GM21576 (cell line): ENCODE measurements at regions not wholly inside any gene's neighbourhood (a gene's known extent, or its start where the extent isn't known, plus 50 kb on each side); places are given as distances from the start of the nearest gene placed in this dataset.

ENCODE experiments used
- ATAC-seq: cut with Tn5 transposase; IDR thresholded peaks from one replicate; pipeline ENCODE4 v1.9.1; 2021; ENCODE audit warnings: mild to moderate bottlenecking, moderate library complexity; ENCODE audit not compliant: unreplicated experiment

DNA sequence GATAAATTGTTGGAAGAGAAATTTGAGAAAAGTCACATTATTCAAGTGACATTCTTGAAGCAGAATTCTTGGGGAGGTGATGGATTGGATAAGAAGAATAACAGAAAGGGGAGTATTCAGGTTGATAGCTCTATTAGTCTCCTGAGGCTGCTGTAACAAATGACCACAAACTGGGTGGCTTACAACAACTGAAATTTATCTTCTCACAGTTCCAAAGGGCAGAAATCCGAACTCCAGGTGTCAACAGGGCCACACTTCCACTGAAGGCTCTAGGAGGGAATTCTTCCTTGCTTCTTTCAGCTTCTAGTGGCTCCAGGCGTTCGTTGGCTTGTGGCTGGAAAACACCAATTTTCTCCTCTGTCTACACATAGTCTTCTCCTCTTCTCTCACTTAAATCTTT lies 99.8 kb downstream of the TES start:
- ATAC-seq = no peak

- no peak for ATAC-seq
Measured at GRCh38 chr7:116311259-116311658, 100.9 kb downstream of the TES start.

DNA sequence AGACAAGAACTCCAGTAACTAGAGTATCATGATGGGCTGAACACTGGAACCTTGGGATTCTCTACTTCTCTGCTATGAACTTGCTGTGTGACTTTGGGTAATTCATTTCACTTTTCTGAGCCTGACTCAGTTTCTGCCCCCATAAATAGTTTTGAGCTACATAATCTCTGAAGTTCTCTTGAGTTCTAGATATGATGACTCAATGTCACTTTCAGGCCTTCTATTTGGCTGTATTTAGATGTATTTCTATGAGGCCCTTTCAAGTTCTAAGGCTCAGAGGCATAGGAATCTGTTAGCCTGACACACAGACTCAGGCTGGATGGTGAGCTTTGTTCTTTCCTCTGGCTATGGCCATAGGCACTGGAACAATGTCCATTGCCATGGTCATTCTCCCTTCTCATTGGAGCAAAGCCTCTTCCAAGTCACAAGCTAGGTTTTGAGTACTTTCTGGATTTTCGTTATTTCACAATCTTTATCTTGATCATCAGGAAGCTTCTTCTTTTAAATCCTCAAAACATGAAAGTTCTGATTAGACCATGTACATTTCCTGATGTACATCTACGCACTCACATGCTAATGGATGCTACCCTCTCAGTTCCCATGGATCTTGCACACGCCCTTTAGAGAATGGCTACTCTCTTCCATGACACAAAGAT lies 101.6 kb downstream of the TES start:
- ATAC-seq = no peak

- ATAC-seq = no peak
Measured at GRCh38 chr7:116315293-116315692, 105.0 kb downstream of the TES start.

DNA sequence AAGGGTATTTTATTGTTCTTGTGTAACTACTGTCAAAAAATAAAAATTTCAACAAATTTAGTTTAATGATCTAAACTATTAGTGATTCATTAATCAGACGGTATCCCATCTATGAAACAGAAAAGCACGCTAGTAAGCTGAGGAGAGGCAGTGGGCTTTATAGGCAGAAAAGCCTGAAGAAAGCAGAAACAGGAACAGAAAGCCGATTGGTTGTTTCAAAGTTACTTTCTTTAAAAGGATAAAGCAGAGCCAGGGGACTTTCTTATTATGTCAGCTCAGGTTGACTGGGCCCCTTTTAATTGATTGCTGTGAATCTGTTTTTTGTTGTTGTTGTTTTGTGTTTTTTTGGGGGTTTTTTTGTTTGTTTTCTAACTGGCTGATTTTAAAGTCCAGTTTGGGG lies 105.5 kb downstream of the TES start:
- ATAC-seq = peak; percentile 22

GRCh38 chr7:116316838-116317628 lies 106.7 kb downstream of the TES start:
- peak; percentile 90 for ATAC-seq

DNA sequence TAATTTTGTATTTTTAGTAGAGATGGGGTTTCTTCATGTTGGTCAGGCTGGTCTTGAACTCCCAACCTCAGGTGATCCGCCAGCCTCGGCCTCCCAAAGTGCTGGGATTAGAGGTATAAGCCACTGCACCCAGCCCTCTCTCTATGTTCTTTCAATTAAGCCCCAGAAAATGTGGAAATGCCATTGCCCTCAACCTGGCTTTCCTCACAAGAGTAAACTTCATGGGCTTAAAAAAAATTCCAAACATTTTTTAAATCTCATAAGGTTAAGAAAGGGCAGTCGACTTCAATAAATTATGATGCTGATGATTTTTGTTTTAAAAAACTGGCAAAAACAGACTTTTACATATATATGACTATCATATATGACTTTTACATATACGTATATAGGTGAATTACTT lies 107.6 kb downstream of the TES start:
- no peak for ATAC-seq

GRCh38 chr7:116322541-116322940 lies 112.2 kb downstream of the TES start:
- ATAC-seq = no peak

- no peak for ATAC-seq
Measured at GRCh38 chr7:116324582-116324981, 114.2 kb downstream of the TES start.

GRCh38 chr7:116325517-116325916 lies 115.2 kb downstream of the TES start:
- ATAC-seq = no peak

DNA sequence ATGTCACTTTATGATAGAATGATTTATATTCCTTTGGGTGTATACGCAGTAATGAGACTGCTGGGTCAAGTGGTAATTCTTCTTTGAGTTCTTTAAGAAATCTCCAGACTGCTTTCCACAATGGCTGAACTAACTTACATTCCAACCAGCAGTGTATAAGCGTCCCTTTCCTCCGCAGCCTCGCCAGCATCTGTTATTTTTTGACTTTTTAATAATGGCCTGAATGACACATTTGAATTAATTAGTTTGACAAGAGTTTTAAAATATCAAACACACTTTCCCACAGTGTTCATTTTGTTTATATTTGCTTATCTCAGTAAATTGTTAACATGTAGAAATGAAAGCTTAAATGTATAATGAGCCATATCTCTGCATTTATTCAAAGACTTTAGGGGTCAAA lies 116.8 kb downstream of the TES start:
- ATAC-seq = no peak

DNA sequence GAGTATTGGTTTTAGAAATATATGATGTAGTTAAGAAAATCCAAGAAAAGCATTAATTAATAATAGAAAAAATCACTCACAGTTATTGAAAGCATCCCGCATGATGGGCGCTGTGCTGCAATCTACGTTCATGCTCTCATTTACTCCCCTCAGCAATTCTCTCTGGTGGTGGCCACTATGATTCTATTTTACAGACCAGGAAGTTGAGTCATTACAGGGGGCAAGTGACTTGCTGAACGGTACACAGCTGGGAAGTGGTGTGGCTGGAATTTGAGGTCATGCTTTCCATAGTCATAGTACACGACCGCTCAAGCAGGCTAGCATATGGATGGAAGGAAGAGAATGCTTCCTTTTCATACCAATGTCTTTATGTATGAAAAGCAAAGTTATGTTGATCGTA lies 117.4 kb downstream of the TES start:
- no peak for ATAC-seq

- ATAC-seq = no peak
Measured at GRCh38 chr7:116328161-116328560, 117.8 kb downstream of the TES start.

- ATAC-seq = no peak
Measured at GRCh38 chr7:116329686-116330503, 119.6 kb downstream of the TES start.

GRCh38 chr7:116331020-116331419 lies 120.7 kb downstream of the TES start:
- no peak for ATAC-seq

- ATAC-seq = no peak
Measured at GRCh38 chr7:116332766-116333165, 122.4 kb downstream of the TES start.

DNA sequence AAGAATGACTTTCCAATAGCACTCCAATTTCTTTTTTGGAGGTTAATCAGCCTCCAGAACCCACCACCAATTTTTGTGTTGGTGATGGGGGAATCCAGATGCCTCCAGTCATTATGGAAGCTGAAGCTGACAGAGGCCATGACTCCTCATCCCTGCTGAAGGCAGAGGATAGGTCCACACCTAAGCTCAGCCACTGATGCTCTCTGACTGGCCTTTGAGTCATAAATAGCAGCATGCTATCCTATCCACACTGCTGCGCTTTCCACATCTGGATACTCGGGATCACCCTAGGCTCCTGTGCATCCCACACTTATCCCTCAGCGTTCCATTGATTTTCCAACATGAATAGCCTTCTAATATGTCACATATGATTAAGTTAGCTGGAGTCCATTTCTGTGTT lies 124.2 kb downstream of the TES start:
- no peak for ATAC-seq

GRCh38 chr7:116337018-116337417 lies 126.7 kb downstream of the TES start:
- no peak for ATAC-seq

GRCh38 chr7:116337800-116338199 lies 127.5 kb downstream of the TES start:
- ATAC-seq = no peak

DNA sequence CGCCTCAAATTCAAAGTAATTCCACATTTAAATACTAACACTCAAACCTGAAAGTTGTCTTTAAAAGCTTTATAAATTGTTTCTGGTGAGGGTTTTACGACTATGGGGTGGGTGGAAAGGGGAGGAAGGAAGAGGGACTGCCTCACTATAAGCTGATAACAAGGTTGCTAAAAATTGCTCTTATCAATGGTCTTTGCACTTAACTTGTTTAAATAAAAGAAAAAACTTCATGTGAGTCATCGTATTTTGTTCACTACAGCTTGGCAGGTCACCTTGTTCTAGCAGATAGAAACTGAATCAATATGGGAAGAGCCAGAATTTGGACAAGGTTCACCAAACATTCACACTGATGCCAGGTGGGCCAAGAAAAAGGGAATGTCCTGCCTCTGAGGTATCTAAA lies 129.2 kb downstream of the TES start:
- no peak for ATAC-seq

- ATAC-seq = no peak
Measured at GRCh38 chr7:116340201-116340847, 130.0 kb downstream of the TES start.
